Tibial nerve (tissue), 4 donors: ENCODE measurements at regions not wholly inside any gene's neighbourhood (a gene's known extent, or its start where the extent isn't known, plus 50 kb on each side); places are given as distances from the start of the nearest gene placed in this dataset.

Experiments used
- DNase-seq, 2 donors: peaks; one replicate each; pipeline ENCODE4 v3.0.0-alpha.2; 2019; ENCODE audit warnings: low spot score in 2 of 2
- H3K27ac ChIP-seq, 4 donors: fragments of 200-600 bp; sonication (generic) in 3 of 4; one replicate each; pipeline ENCODE4 v1.5.1; 2017 to 2019; ENCODE audit warnings: mild to moderate bottlenecking in 1 of 4
- H3K27me3 ChIP-seq, 2 donors: fragments of 200-600 bp; sonication (generic) in 1 of 2; one replicate each; pipeline versions ENCODE4 v1.5.1 to v1.6.0; 2017 to 2019
- H3K36me3 ChIP-seq, 3 donors: fragments of 200-600 bp; sonication (generic); one replicate each; pipeline ENCODE4 v1.5.1; 2018 to 2019
- H3K4me1 ChIP-seq, 4 donors: fragments of 200-600 bp; sonication (generic) in 3 of 4; one replicate each; pipeline ENCODE4 v1.5.1; 2017 to 2019
- H3K4me3 ChIP-seq, 4 donors: fragments of 200-600 bp; sonication (generic) in 3 of 4; one replicate each; pipeline ENCODE4 v1.5.1; 2017 to 2019; ENCODE audit warnings: mild to moderate bottlenecking in 1 of 4, moderate library complexity in 1 of 4
- H3K9me3 ChIP-seq, 4 donors: fragments of 200-600 bp; sonication (generic) in 3 of 4; one replicate each; pipeline ENCODE4 v1.5.1; 2017 to 2019
- CTCF ChIP-seq, 5 experiments: fragments of 200-600 bp in 3 of 5; fragments of 450-650 bp in 2 of 5; sonication (generic) in 3 of 5; IDR thresholded peaks; one replicate each; pipeline ENCODE4 v1.5.1; 2016 to 2019; ENCODE audit warnings: antibody characterized with exemption in 5 of 5, mild to moderate bottlenecking in 3 of 5, moderate library complexity in 2 of 5
- EP300 ChIP-seq, 2 donors: sonication (generic); formaldehyde crosslinking; IDR thresholded peaks; one replicate each; pipeline ENCODE4 v1.6.1; 2017; ENCODE audit warnings: antibody characterized with exemption in 2 of 2, mild to moderate bottlenecking in 1 of 2
- POLR2A ChIP-seq, 2 donors: fragments of 450-650 bp; IDR thresholded peaks; one replicate each; pipeline ENCODE4 v1.6.1; 2017; ENCODE audit warnings: antibody characterized with exemption in 2 of 2, mild to moderate bottlenecking in 2 of 2, moderate library complexity in 2 of 2
- WGBS, 2 donors: methylation state at CpG; one replicate each; pipeline ENCODE4 v1.1.5; 2018; 5-methylcytosine and 5-hydroxymethylcytosine counted together

- Histone ChIP-seq H3K36me3 (no peaks in the 10 kb centered on the region), H3K27ac (no peak overlapping the region), H3K27me3 (no peaks in the 10 kb centered on the region), H3K9me3 (no peaks in the 10 kb centered on the region), H3K4me3 (no peak overlapping the region), H3K4me1 (peaks cover 0 to 3% (median 0%) of the 10 kb centered on the region in 4 donors)
- TF ChIP-seq EP300 (IDR thresholded peaks at IDR 0.05) = no peak
- no peak for TF ChIP-seq POLR2A (IDR thresholded peaks at IDR 0.05)
- TF ChIP-seq CTCF (IDR thresholded peaks at IDR 0.05) = no peak
- no peak for DNase-seq
- WGBS, 2 donors = 91 to 95% methylated on average over 9 of the region's 9 CpGs
These were observed 317.9 kb upstream of the ATP2B1 start for GRCh38 chr12:90026516-90026915.

- WGBS, 2 donors = 68 to 77% methylated on average over 6 of the region's 6 CpGs
- Histone ChIP-seq H3K4me3 (no peak overlapping the region), H3K27me3 (no peaks in the 10 kb centered on the region), H3K4me1 (peaks cover 0 to 3% (median 0%) of the 10 kb centered on the region in 4 donors), H3K9me3 (no peaks in the 10 kb centered on the region), H3K36me3 (no peaks in the 10 kb centered on the region), H3K27ac (no peak overlapping the region)
- DNase-seq = no peak
- TF ChIP-seq POLR2A (IDR thresholded peaks at IDR 0.05) (no peak), EP300 (IDR thresholded peaks at IDR 0.05) (no peak), CTCF (IDR thresholded peaks at IDR 0.05) (no peak)
These were observed 315.6 kb upstream of the ATP2B1 start for GRCh38 chr12:90024262-90024661.

- WGBS, 2 donors = 94 to 95% methylated on average over 1 of the region's 1 CpG
- no peaks in the 10 kb centered on the region for H3K9me3 ChIP-seq
These were observed 314.7 kb upstream of the ATP2B1 start for GRCh38 chr12:90023207-90023900.

GRCh38 chr12:90021795-90022440 is 313.3 kb upstream of the ATP2B1 start:
- Histone ChIP-seq H3K36me3 (no peaks in the 10 kb centered on the region), H3K4me1 (no peaks in the 10 kb centered on the region), H3K27ac (no peak overlapping the region), H3K4me3 (no peak overlapping the region), H3K27me3 (no peaks in the 10 kb centered on the region), H3K9me3 (no peaks in the 10 kb centered on the region)
- no peak for DNase-seq
- WGBS, 2 donors = 78 to 85% methylated on average over 2 of the region's 2 CpGs
- TF ChIP-seq CTCF (IDR thresholded peaks at IDR 0.05) (no peak), POLR2A (IDR thresholded peaks at IDR 0.05) (no peak), EP300 (IDR thresholded peaks at IDR 0.05) (no peak)

More at GRCh38 chr12:90023207-90023900, 314.7 kb upstream of the ATP2B1 start:
- TF ChIP-seq CTCF (IDR thresholded peaks at IDR 0.05) (no peak), EP300 (IDR thresholded peaks at IDR 0.05) (no peak), POLR2A (IDR thresholded peaks at IDR 0.05) (no peak)
- Histone ChIP-seq H3K36me3 (no peaks in the 10 kb centered on the region), H3K27ac (no peak overlapping the region), H3K27me3 (no peaks in the 10 kb centered on the region), H3K4me3 (no peak overlapping the region), H3K4me1 (no peaks in the 10 kb centered on the region)
- no peak for DNase-seq

GRCh38 chr12:90020881-90021280 is 312.2 kb upstream of the ATP2B1 start:
- H3K9me3 ChIP-seq = no peaks in the 10 kb centered on the region
- H3K27ac ChIP-seq = no peak overlapping the region
- no peaks in the 10 kb centered on the region for H3K4me1 ChIP-seq
- WGBS, 2 donors = 82 to 83% methylated on average over 6 of the region's 6 CpGs
- H3K27me3 ChIP-seq = no peaks in the 10 kb centered on the region
- TF ChIP-seq POLR2A (IDR thresholded peaks at IDR 0.05) = no peak
- TF ChIP-seq CTCF (IDR thresholded peaks at IDR 0.05) = no peak
- TF ChIP-seq EP300 (IDR thresholded peaks at IDR 0.05) = no peak
- no peak overlapping the region for H3K4me3 ChIP-seq
- no peaks in the 10 kb centered on the region for H3K36me3 ChIP-seq
- DNase-seq = no peak
